A549 (cell line): ENCODE measurements at regions not wholly inside any gene's neighbourhood (a gene's known extent, or its start where the extent isn't known, plus 50 kb on each side); places are given as distances from the start of the nearest gene placed in this dataset.

Experiments
- CEBPB ChIP-seq, 2 experiments: fragments of >200 bp in 1 of 2; sonication (Bioruptor Twin) in 1 of 2; formaldehyde crosslinking in 1 of 2; IDR thresholded peaks; 2 replicates each; pipeline ENCODE4 v1.6.1; 2012 to 2016
- CTCF ChIP-seq: fragments of >200 bp; sonication (Bioruptor Twin); formaldehyde crosslinking; IDR thresholded peaks from 3 replicates; pipeline ENCODE4 v1.5.1; 2016
- FOSL2 ChIP-seq, 2 experiments: fragments of 450-650 bp in 1 of 2; fragments of >200 bp in 1 of 2; sonication (Bioruptor Twin) in 1 of 2; formaldehyde crosslinking; IDR thresholded peaks; 2 replicates each; pipeline versions ENCODE4 v1.5.0 to v1.6.1; 2016 to 2020; ENCODE audit warnings: mild to moderate bottlenecking in 1 of 2, moderate library complexity in 1 of 2
- HDAC2 ChIP-seq: fragments of 200-600 bp; sonication (generic); IDR thresholded peaks from 2 replicates; pipeline ENCODE4 v1.6.1; 2016
- POLR2A ChIP-seq: IDR thresholded peaks from 2 replicates; pipeline ENCODE4 v1.6.1; 2012; ENCODE audit warnings: mild to moderate bottlenecking, low read length
- RCOR1 ChIP-seq: fragments of 150-350 bp; IDR thresholded peaks from 2 replicates; pipeline ENCODE4 v1.6.1; 2014; ENCODE audit warnings: antibody characterized with exemption, low read length, low read depth
- RFX5 ChIP-seq: fragments of 450-650 bp; IDR thresholded peaks from 2 replicates; pipeline ENCODE4 v1.7.1; 2014; ENCODE audit warnings: antibody characterized with exemption, mild to moderate bottlenecking, moderate library complexity

- TF ChIP-seq POLR2A (no peak), CTCF (no peak), CEBPB (IDR thresholded peaks at IDR 0.05) (no peak), FOSL2 (IDR thresholded peaks at IDR 0.05) (no peak), FOSL2 (CRISPR knock-in tag; IDR thresholded peaks at IDR 0.05) (no peak), RFX5 (no peak), RCOR1 (no peak), HDAC2 (no peak)
Observed at GRCh38 chr3:151962912-151963311, 89.5 kb downstream of the SUCNR1 start.
